CD4-positive, alpha-beta T cell treated with Interleukin-17A for 1 hour (primary cell): ENCODE measurements at regions not wholly inside any gene's neighbourhood (a gene's known extent, or its start where the extent isn't known, plus 50 kb on each side); places are given as distances from the start of the nearest gene placed in this dataset.
A peak's percentile ranks its signal among the peaks of the same experiment; 100 is the strongest.

Experiments used
- DNase-seq: peaks from one replicate; pipeline ENCODE4 v3.0.0-alpha.2; 2020

- DNase-seq: peak; percentile 33
These were observed 61.5 kb downstream of the TBXT start for GRCh38 chr6:166106076-166106686.

- DNase-seq: no peak
These were observed 62.1 kb downstream of the TBXT start for GRCh38 chr6:166105341-166106075.

- no peak for DNase-seq
These were observed 62.8 kb downstream of the TBXT start for GRCh38 chr6:166104872-166105271.

GRCh38 chr6:166104107-166104506 is 63.5 kb downstream of the TBXT start:
- no peak for DNase-seq

- DNase-seq: no peak
These were observed 65.7 kb downstream of the TBXT start for GRCh38 chr6:166101819-166102419.

GRCh38 chr6:166097914-166098522 is 69.6 kb downstream of the TBXT start:
- DNase-seq: peak; percentile 17

GRCh38 chr6:166087852-166088251 is 79.8 kb downstream of the TBXT start:
- no peak for DNase-seq

GRCh38 chr6:166087246-166087645 is 80.4 kb downstream of the TBXT start:
- no peak for DNase-seq

GRCh38 chr6:166085500-166085899 is 82.2 kb downstream of the TBXT start:
- DNase-seq: no peak

GRCh38 chr6:166084951-166085350 is 82.7 kb downstream of the TBXT start:
- no peak for DNase-seq

- no peak for DNase-seq
These were observed 87.8 kb downstream of the TBXT start for GRCh38 chr6:166079841-166080240.

- no peak for DNase-seq
These were observed 89.4 kb downstream of the TBXT start for GRCh38 chr6:166078294-166078693.

- DNase-seq: no peak
These were observed 91.0 kb downstream of the TBXT start for GRCh38 chr6:166076625-166077024.

- no peak for DNase-seq
These were observed 91.7 kb downstream of the TBXT start for GRCh38 chr6:166075925-166076324.

- DNase-seq: no peak
These were observed 92.5 kb downstream of the TBXT start for GRCh38 chr6:166075186-166075585.

GRCh38 chr6:166073082-166073481 is 94.6 kb downstream of the TBXT start:
- DNase-seq: no peak

- no peak for DNase-seq
These were observed 98.9 kb downstream of the TBXT start for GRCh38 chr6:166068768-166069167.

- DNase-seq: no peak
These were observed 109.4 kb downstream of the TBXT start for GRCh38 chr6:166058064-166058739.

- no peak for DNase-seq
These were observed 110.2 kb downstream of the TBXT start for GRCh38 chr6:166057431-166057830.

- no peak for DNase-seq
These were observed 111.0 kb downstream of the TBXT start for GRCh38 chr6:166056637-166057036.

- DNase-seq: no peak
These were observed 111.8 kb downstream of the TBXT start for GRCh38 chr6:166055801-166056200.

- no peak for DNase-seq
These were observed 114.8 kb downstream of the TBXT start for GRCh38 chr6:166052837-166053236.

GRCh38 chr6:166050559-166050958 is 117.1 kb downstream of the TBXT start:
- no peak for DNase-seq
